Fibroblast of lung (primary cell): ENCODE measurements at regions not wholly inside any gene's neighbourhood (a gene's known extent, or its start where the extent isn't known, plus 50 kb on each side); places are given as distances from the start of the nearest gene placed in this dataset.

Source experiments
- CTCF ChIP-seq, 2 donors: IDR thresholded peaks in 1 of 2; conservative IDR thresholded peaks in 1 of 2; 1 replicate in 1 of 2; 2 replicates in 1 of 2; pipeline ENCODE4 v1.5.1; 2011 to 2012; ENCODE audit warnings: low read length in 2 of 2, control low read depth in 1 of 2, inconsistent platforms in 1 of 2, low read depth in 1 of 2, mild to moderate bottlenecking in 1 of 2
- EZH2 ChIP-seq: IDR thresholded peaks from 2 replicates; pipeline ENCODE4 v1.5.1; 2012; ENCODE audit warnings: low read length, control low read depth, mild to moderate bottlenecking; ENCODE audit errors: missing control alignments

- TF ChIP-seq CTCF (conservative IDR thresholded peaks at IDR 0.05 in 1 of 2, IDR thresholded peaks at IDR 0.05 in 1 of 2; ENCODE audit: low read depth in 1 of 2, low read length in 2 of 2) (no peak), EZH2 (no peak)
Measured at GRCh38 chr6:90461383-90461782, 125.5 kb downstream of the MAP3K7 start.
